Endothelial cell of umbilical vein (primary cell): ENCODE measurements at regions not wholly inside any gene's neighbourhood (a gene's known extent, or its start where the extent isn't known, plus 50 kb on each side); places are given as distances from the start of the nearest gene placed in this dataset.

Source experiments
- BruUV-seq: library from RNA; stranded (reverse); fragments of 400-500 nt; replicated peaks from 2 replicates; lab custom pipeline; 2021; lab: Mats Ljungman, UMichigan
- CTCF ChIA-PET: fragments of 300-600, 350-600 bp; sonication (Branson Sonifier 250); formaldehyde crosslinking; loops from one replicate; lab custom pipeline; 2021; ENCODE audit warnings: antibody characterized with exemption, inconsistent platforms; lab: Charles Lee
- POLR2A ChIA-PET: fragments of 300-600, 350-600 bp; sonication (Branson Sonifier 250); formaldehyde crosslinking; loops from one replicate; lab custom pipeline; 2021; ENCODE audit warnings: antibody characterized with exemption, inconsistent platforms; lab: Charles Lee
- DNase-seq: peaks from one replicate; pipeline ENCODE4 v3.0.0-alpha.2; 2011; ENCODE audit warnings: low read depth, low spot score
- FAIRE-seq: peaks from 2 replicates; lab custom pipeline; 2011; peaks lifted over from hg19 to GRCh38; lab: Jason Lieb, UNC
- H2AFZ ChIP-seq: 2 replicates; pipeline ENCODE4 v1.6.0; 2012; ENCODE audit warnings: low read depth, low read length, control low read depth, inconsistent platforms
- H3K27ac ChIP-seq: 2 replicates; pipeline ENCODE4 v1.5.1; 2011; ENCODE audit warnings: low read depth, mild to moderate bottlenecking, control low read depth, low read length, moderate library complexity; ENCODE audit not compliant: insufficient read depth
- H3K27me3 ChIP-seq, 2 experiments: 2 replicates each; pipeline versions ENCODE4 v1.6.0 to v1.6.1; 2011; ENCODE audit warnings: low read length in 2 of 2, mixed read lengths in 1 of 2; ENCODE audit not compliant: control insufficient read depth in 2 of 2, insufficient read depth in 2 of 2
- H3K36me3 ChIP-seq, 2 experiments: 2 replicates in 1 of 2; 3 replicates in 1 of 2; pipeline ENCODE4 v1.5.1; 2011; ENCODE audit warnings: low read length in 2 of 2, mild to moderate bottlenecking in 1 of 2, moderate library complexity in 1 of 2; ENCODE audit not compliant: control insufficient read depth in 2 of 2, insufficient read depth in 2 of 2; ENCODE audit errors: extremely low read depth in 1 of 2
- H3K4me1 ChIP-seq: 3 replicates; pipeline ENCODE4 v1.5.1; 2011; ENCODE audit warnings: mild to moderate bottlenecking, low read length; ENCODE audit not compliant: control insufficient read depth, insufficient read depth; ENCODE audit errors: extremely low read depth
- H3K4me2 ChIP-seq: 2 replicates; pipeline ENCODE4 v1.6.1; 2011; ENCODE audit warnings: low read length, control low read depth, mixed read lengths; ENCODE audit not compliant: insufficient read depth
- H3K4me3 ChIP-seq, 3 experiments: fragments of 200-600 bp in 1 of 3; sonication (generic), shearing (Covaris generic) in 1 of 3; replicated peaks in 1 of 3; 2 replicates each; pipeline ENCODE4 v1.5.1; 2011 to 2016; ENCODE audit warnings: control low read depth in 3 of 3, low read length in 3 of 3, mild to moderate bottlenecking in 2 of 3, inconsistent platforms in 1 of 3, low read depth in 1 of 3, moderate library complexity in 1 of 3; ENCODE audit not compliant: insufficient read depth in 1 of 3
- H3K79me2 ChIP-seq: 2 replicates; pipeline ENCODE4 v1.6.0; 2012; ENCODE audit warnings: low read length, inconsistent platforms; ENCODE audit not compliant: control insufficient read depth, insufficient read depth
- H3K9ac ChIP-seq: replicated peaks from 2 replicates; pipeline ENCODE3; 2011; ENCODE audit warnings: low read length, control low read depth; ENCODE audit not compliant: insufficient read depth; ENCODE audit errors: extremely low read depth
- H3K9me1 ChIP-seq: replicated peaks from 3 replicates; pipeline ENCODE4 v1.6.0; 2011; ENCODE audit warnings: mild to moderate bottlenecking, low read length; ENCODE audit not compliant: control insufficient read depth, insufficient read depth; ENCODE audit errors: extremely low read depth
- H3K9me3 ChIP-seq: replicated peaks from 2 replicates; pipeline ENCODE4 v1.5.1; 2012; ENCODE audit warnings: low read length, inconsistent platforms; ENCODE audit not compliant: control insufficient read depth, insufficient read depth
- H4K20me1 ChIP-seq: replicated peaks from 2 replicates; pipeline ENCODE3; 2011; ENCODE audit warnings: mild to moderate bottlenecking, low read length; ENCODE audit not compliant: control insufficient read depth, insufficient read depth; ENCODE audit errors: extremely low read depth
- CTCF ChIP-seq, 2 donors: IDR thresholded peaks; 1 replicate in 1 of 2; 2 replicates in 1 of 2; pipeline ENCODE4 v1.5.1; 2011; ENCODE audit warnings: low read length in 2 of 2, mild to moderate bottlenecking in 2 of 2, moderate library complexity in 2 of 2, control low read depth in 1 of 2, inconsistent platforms in 1 of 2, low read depth in 1 of 2; ENCODE audit not compliant: insufficient read depth in 1 of 2; ENCODE audit errors: extremely low read depth in 1 of 2
- EZH2 ChIP-seq: IDR thresholded peaks from 2 replicates; pipeline ENCODE4 v1.6.1; 2012; ENCODE audit warnings: borderline replicate concordance, low read depth, mild to moderate bottlenecking, moderate library complexity, low read length, inconsistent platforms; ENCODE audit not compliant: severe bottlenecking
- FOS ChIP-seq: IDR thresholded peaks from 2 replicates; pipeline ENCODE4 v1.6.1; 2011; ENCODE audit warnings: mild to moderate bottlenecking, low read length, moderate library complexity, borderline replicate concordance; ENCODE audit not compliant: insufficient read depth
- GATA2 ChIP-seq: IDR thresholded peaks from 2 replicates; pipeline ENCODE4 v1.7.0; 2011; ENCODE audit warnings: low read depth, mild to moderate bottlenecking, moderate library complexity, mixed read lengths, low read length; ENCODE audit not compliant: insufficient read length, insufficient read depth
- JUN ChIP-seq: IDR thresholded peaks from 2 replicates; pipeline ENCODE4 v1.6.1; 2011; ENCODE audit warnings: borderline replicate concordance, low read depth; ENCODE audit not compliant: insufficient read length, insufficient read depth
- MAX ChIP-seq: IDR thresholded peaks from 2 replicates; pipeline ENCODE4 v1.6.1; 2011; ENCODE audit not compliant: insufficient read depth, insufficient read length
- MYC ChIP-seq: IDR thresholded peaks from one replicate; pipeline ENCODE4 v1.6.1; 2011; ENCODE audit warnings: mild to moderate bottlenecking, low read depth, low read length
- POLR2A ChIP-seq: IDR thresholded peaks from 2 replicates; pipeline ENCODE4 v1.6.1; 2012; ENCODE audit warnings: low read depth, mild to moderate bottlenecking, control low read depth, low read length
- POLR2AphosphoS5 ChIP-seq: IDR thresholded peaks from 2 replicates; pipeline ENCODE4 v1.6.1; 2012; ENCODE audit warnings: low read depth, mild to moderate bottlenecking, control low read depth, low read length, moderate library complexity; ENCODE audit not compliant: insufficient read depth
- dilution Hi-C: fragments of 300-500 bp; cut with MboI; formaldehyde crosslinking; loops from one replicate; pipeline ENCODE4 v1.15.0; 2019; ENCODE audit warnings: low sequenced_read_pairs; ENCODE audit not compliant: extremely low pct_ligation_motif_present
- intact Hi-C: fragments of 100-400 bp; cut with micrococcal nuclease; formaldehyde crosslinking; loops from one replicate; pipeline ENCODE4 v1.10.0; 2022

- no peak for TF ChIP-seq JUN
- TF ChIP-seq POLR2A, result no peak
- TF ChIP-seq GATA2, result no peak
- TF ChIP-seq MAX, result no peak
- no peak for TF ChIP-seq MYC
- no peak for TF ChIP-seq CTCF (IDR thresholded peaks at IDR 0.05; ENCODE audit: extremely low read depth in 1 of 2, insufficient read depth in 1 of 2, low read depth in 1 of 2, low read length in 2 of 2)
- no peak for TF ChIP-seq POLR2AphosphoS5
- no peak for TF ChIP-seq FOS
- no peak for TF ChIP-seq EZH2
- Histone ChIP-seq H3K36me3 (no peaks in the 10 kb centered on the region), H2AFZ (no peak overlapping the region), H3K4me1 (no peaks in the 10 kb centered on the region), H3K27me3 (no peaks in the 10 kb centered on the region), H4K20me1 (no peaks in the 10 kb centered on the region), H3K27ac (no peak overlapping the region), H3K9me3 (no peaks in the 10 kb centered on the region), H3K4me3 (no peak overlapping the region), H3K9ac (no peak overlapping the region), H3K9me1 (no peaks in the 10 kb centered on the region), H3K79me2 (no peaks in the 10 kb centered on the region), H3K4me2 (no peak overlapping the region)
- dilution Hi-C loops (no loop called here), intact Hi-C loops (no loop called here)
- FAIRE-seq (no peak), DNase-seq (no peak)
- ChIA-PET POLR2A (no interaction called here), CTCF (no interaction called here)
- BruUV-seq, result no TSS peak
These were observed 137.3 kb upstream of the PCDH9 start for GRCh38 chr13:67367399-67367798.
